SK-N-SH (cell line): ENCODE measurements at regions not wholly inside any gene's neighbourhood (a gene's known extent, or its start where the extent isn't known, plus 50 kb on each side); places are given as distances from the start of the nearest gene placed in this dataset.

Source experiments
- CTCF ChIA-PET: fragments of 300-600, 350-600 bp; formaldehyde crosslinking; extraction: SDS; loops from one replicate; lab custom pipeline; 2021; lab: Yijun Ruan, JAX
- POLR2A ChIA-PET: fragments of 350-600 bp; sonication (Branson Sonifier 250); formaldehyde crosslinking; extraction: SDS; loops from one replicate; lab custom pipeline; 2020; ENCODE audit warnings: antibody characterized with exemption, inconsistent platforms; lab: Yijun Ruan, JAX
- DNase-seq: peaks from one replicate; pipeline ENCODE4 v3.0.0; 2012
- H2AFZ ChIP-seq: fragments of 200-600 bp; sonication (generic); 2 replicates; pipeline ENCODE4 v1.8.1; 2016; ENCODE audit warnings: antibody characterized with exemption, mild to moderate bottlenecking, low read depth
- H3F3A ChIP-seq: fragments of 200-600 bp; sonication (generic); replicated peaks from 2 replicates; pipeline ENCODE3; 2016; ENCODE audit warnings: antibody characterized with exemption, mild to moderate bottlenecking; ENCODE audit not compliant: insufficient read depth
- H3K27ac ChIP-seq, 2 experiments: fragments of 200-500 bp in 1 of 2; fragments of 200-600 bp in 1 of 2; sonication (Bioruptor generic) in 1 of 2; sonication (generic), shearing (Covaris generic) in 1 of 2; 2 replicates each; pipeline versions ENCODE4 v1.5.1 to v1.6.1; 2014 to 2016; ENCODE audit warnings: low read depth in 2 of 2, inconsistent platforms in 1 of 2, low read length in 1 of 2, mild to moderate bottlenecking in 1 of 2, mixed read lengths in 1 of 2
- H3K27me3 ChIP-seq: fragments of 200-600 bp; sonication (generic), shearing (Covaris generic); 2 replicates; pipeline ENCODE4 v1.6.1; 2016; ENCODE audit warnings: mixed run types; ENCODE audit not compliant: insufficient read depth
- H3K36me3 ChIP-seq, 2 experiments: fragments of 200-500 bp in 1 of 2; fragments of 200-600 bp in 1 of 2; sonication (Bioruptor generic) in 1 of 2; sonication (generic) in 1 of 2; replicated peaks in 1 of 2; 2 replicates each; pipeline versions ENCODE3 to v1.5.1; 2014 to 2016; ENCODE audit warnings: low read length in 1 of 2, mild to moderate bottlenecking in 1 of 2; ENCODE audit not compliant: insufficient read depth in 2 of 2, control insufficient read depth in 1 of 2
- H3K4me1 ChIP-seq, 2 experiments: fragments of 200-500 bp in 1 of 2; fragments of 200-600 bp in 1 of 2; sonication (Bioruptor generic) in 1 of 2; sonication (generic), shearing (Covaris generic) in 1 of 2; 2 replicates each; pipeline versions ENCODE4 v1.5.1 to v1.6.1; 2014 to 2016; ENCODE audit warnings: low read depth in 1 of 2, low read length in 1 of 2, mixed run types in 1 of 2; ENCODE audit not compliant: insufficient read depth in 2 of 2, control insufficient read depth in 1 of 2
- H3K4me2 ChIP-seq: fragments of 200-600 bp; sonication (generic), shearing (Covaris generic); 2 replicates; pipeline ENCODE4 v1.6.1; 2017; ENCODE audit warnings: mixed run types
- H3K4me3 ChIP-seq, 2 experiments: fragments of 200-500 bp in 1 of 2; fragments of 200-600 bp in 1 of 2; sonication (Bioruptor generic) in 1 of 2; sonication (generic), shearing (Covaris generic) in 1 of 2; 2 replicates each; pipeline versions ENCODE4 v1.5.1 to v1.8.1; 2014 to 2016; ENCODE audit warnings: low read depth in 2 of 2, inconsistent platforms in 1 of 2, low read length in 1 of 2, mild to moderate bottlenecking in 1 of 2, mixed read lengths in 1 of 2, moderate library complexity in 1 of 2
- H3K79me2 ChIP-seq: fragments of 200-600 bp; sonication (generic); 2 replicates; pipeline ENCODE4 v1.8.1; 2017; ENCODE audit warnings: mild to moderate bottlenecking; ENCODE audit not compliant: insufficient read depth
- H3K9ac ChIP-seq: fragments of 200-600 bp; sonication (generic); 2 replicates; pipeline ENCODE4 v1.6.1; 2017; ENCODE audit warnings: mixed run types
- H3K9me2 ChIP-seq: fragments of 200-600 bp; sonication (generic); 2 replicates; pipeline ENCODE4 v1.6.1; 2017; ENCODE audit warnings: mixed run types
- H3K9me3 ChIP-seq: fragments of 200-600 bp; sonication (generic); 2 replicates; pipeline ENCODE4 v1.6.1; 2017; ENCODE audit warnings: mixed run types, mild to moderate bottlenecking, moderate library complexity
- H4K20me1 ChIP-seq: fragments of 200-600 bp; sonication (generic); 2 replicates; pipeline ENCODE4 v1.6.1; 2017; ENCODE audit warnings: mild to moderate bottlenecking, mixed run types; ENCODE audit not compliant: insufficient read depth
- CHD2 ChIP-seq: fragments of 150-350 bp; IDR thresholded peaks from 2 replicates; pipeline ENCODE4 v1.6.1; 2018; ENCODE audit warnings: low read length; ENCODE audit not compliant: partially characterized antibody
- FOSL2 ChIP-seq: IDR thresholded peaks from 2 replicates; pipeline ENCODE4 v1.4.0; 2012; ENCODE audit warnings: low read depth, mild to moderate bottlenecking, moderate library complexity, borderline replicate concordance
- FOXJ3 ChIP-seq: sonication (generic); formaldehyde crosslinking; IDR thresholded peaks from 2 replicates; pipeline ENCODE4 v1.5.1; 2020; ENCODE audit warnings: mild to moderate bottlenecking, missing genetic modification reagents
- FOXM1 ChIP-seq: IDR thresholded peaks from 2 replicates; pipeline ENCODE4 v1.4.0; 2012; ENCODE audit warnings: low read depth, mild to moderate bottlenecking
- MXI1 ChIP-seq: IDR thresholded peaks from 2 replicates; pipeline ENCODE4 v1.6.1; 2012; ENCODE audit warnings: mild to moderate bottlenecking, low read depth, low read length, improper control_type of control experiment
- POLR2AphosphoS5 ChIP-seq: IDR thresholded peaks from 2 replicates; pipeline ENCODE4 v1.6.1; 2012; ENCODE audit warnings: low read depth, low read length
- REST ChIP-seq: IDR thresholded peaks from 2 replicates; pipeline ENCODE4 v1.6.1; 2012; ENCODE audit warnings: mild to moderate bottlenecking, low read depth, low read length, moderate library complexity
- RFX5 ChIP-seq: IDR thresholded peaks from 2 replicates; pipeline ENCODE4 v1.6.1; 2012; ENCODE audit warnings: mild to moderate bottlenecking, improper control_type of control experiment, low read length
- RXRA ChIP-seq: IDR thresholded peaks from 2 replicates; pipeline ENCODE4 v1.4.0; 2012; ENCODE audit warnings: low read depth, mild to moderate bottlenecking, borderline replicate concordance
- SMC3 ChIP-seq: IDR thresholded peaks from 2 replicates; pipeline ENCODE4 v1.6.1; 2012; ENCODE audit warnings: low read depth, low read length, improper control_type of control experiment
- TEAD4 ChIP-seq: IDR thresholded peaks from 2 replicates; pipeline ENCODE4 v1.4.0; 2012; ENCODE audit warnings: mild to moderate bottlenecking, borderline replicate concordance; ENCODE audit not compliant: insufficient read depth
- USF2 ChIP-seq: fragments of 150-350 bp; IDR thresholded peaks from 2 replicates; pipeline ENCODE4 v1.6.1; 2017; ENCODE audit warnings: antibody characterized with exemption, low read length, low read depth, borderline replicate concordance
- WGBS: methylation state at CpG from one replicate; pipeline ENCODE4 v1.1.6; 2017; ENCODE audit warnings: low lambda C conversion rate; 5-methylcytosine and 5-hydroxymethylcytosine counted together

- 65% methylated on average over 8 of the region's 8 CpGs for WGBS
- ChIA-PET POLR2A (no interaction called here), CTCF (interaction anchor here (1.0 to 4.2 kb wide), 6 partner anchors 19 to 103 kb away, joined by 3 to 14 read pairs (median 4); partner anchors contain the start of gene EPHB3)
- Histone ChIP-seq H3K27me3 (peaks cover 37% of the 10 kb centered on the region; the same call in 1 of the 2 replicates), H3K4me3 (no peak overlapping the region), H3K79me2 (no peaks in the 10 kb centered on the region), H3K4me1 (no peaks in the 10 kb centered on the region), H3K27ac (no peak overlapping the region), H3K9me2 (no peaks in the 10 kb centered on the region), H3F3A (no peaks in the 10 kb centered on the region), H3K36me3 (no peaks in the 10 kb centered on the region), H4K20me1 (no peaks in the 10 kb centered on the region), H3K9ac (no peak overlapping the region), H3K4me2 (no peak overlapping the region), H2AFZ (no peak overlapping the region), H3K9me3 (0 out of 2 replicates have a peak, but pooled peaks cover 4% of the 10 kb centered on the region)
- DNase-seq: no peak
- TF ChIP-seq FOXJ3 (CRISPR knock-in tag): no peak
- no peak for TF ChIP-seq FOXM1
- TF ChIP-seq RFX5: no peak
- TF ChIP-seq USF2: no peak
- no peak for TF ChIP-seq SMC3
- no peak for TF ChIP-seq REST
- TF ChIP-seq, all 33 proteins: peak for 0
Measured at GRCh38 chr3:184474897-184475296, 86.7 kb upstream of the EPHB3 start.

- no peak for TF ChIP-seq CHD2
- no peak for TF ChIP-seq RXRA
- TF ChIP-seq MXI1: no peak
- no peak for TF ChIP-seq TEAD4
- no peak for TF ChIP-seq POLR2AphosphoS5
- no peak for TF ChIP-seq FOSL2
- Histone ChIP-seq H3K9me3 (0 out of 2 replicates have a peak, but pooled peaks cover 4% of the 10 kb centered on the region), H3K27ac (no peak overlapping the region), H3K4me3 (no peak overlapping the region), H3K79me2 (no peaks in the 10 kb centered on the region), H2AFZ (no peak overlapping the region), H3K27me3 (peaks cover 47% of the 10 kb centered on the region), H4K20me1 (no peaks in the 10 kb centered on the region), H3F3A (no peaks in the 10 kb centered on the region), H3K9ac (no peak overlapping the region), H3K36me3 (no peaks in the 10 kb centered on the region), H3K4me2 (no peak overlapping the region), H3K9me2 (no peaks in the 10 kb centered on the region), H3K4me1 (no peaks in the 10 kb centered on the region)
- no peak for DNase-seq
- WGBS: 21% methylated on average over 1 of the region's 1 CpG
- CTCF ChIA-PET: interaction anchor here (1.2 to 4.2 kb wide), 3 partner anchors 10 to 106 kb away, joined by 3 to 14 read pairs (median 7); no protein-coding TSS in a partner anchor
- POLR2A ChIA-PET: no interaction called here
Measured at GRCh38 chr3:184477940-184478339, 83.6 kb upstream of the EPHB3 start.
